SK-N-SH (cell line): ENCODE measurements at regions not wholly inside any gene's neighbourhood (a gene's known extent, or its start where the extent isn't known, plus 50 kb on each side); places are given as distances from the start of the nearest gene placed in this dataset.

Experiments used
- CTCF ChIA-PET: fragments of 300-600, 350-600 bp; formaldehyde crosslinking; extraction: SDS; loops from one replicate; lab custom pipeline; 2021; lab: Yijun Ruan, JAX
- POLR2A ChIA-PET: fragments of 350-600 bp; sonication (Branson Sonifier 250); formaldehyde crosslinking; extraction: SDS; loops from one replicate; lab custom pipeline; 2020; ENCODE audit warnings: antibody characterized with exemption, inconsistent platforms; lab: Yijun Ruan, JAX
- DNase-seq: peaks from one replicate; pipeline ENCODE4 v3.0.0; 2012
- H2AFZ ChIP-seq: fragments of 200-600 bp; sonication (generic); 2 replicates; pipeline ENCODE4 v1.8.1; 2016; ENCODE audit warnings: antibody characterized with exemption, mild to moderate bottlenecking, low read depth
- H3F3A ChIP-seq: fragments of 200-600 bp; sonication (generic); replicated peaks from 2 replicates; pipeline ENCODE3; 2016; ENCODE audit warnings: antibody characterized with exemption, mild to moderate bottlenecking; ENCODE audit not compliant: insufficient read depth
- H3K27ac ChIP-seq, 2 experiments: fragments of 200-500 bp in 1 of 2; fragments of 200-600 bp in 1 of 2; sonication (Bioruptor generic) in 1 of 2; sonication (generic), shearing (Covaris generic) in 1 of 2; 2 replicates each; pipeline versions ENCODE4 v1.5.1 to v1.6.1; 2014 to 2016; ENCODE audit warnings: low read depth in 2 of 2, inconsistent platforms in 1 of 2, low read length in 1 of 2, mild to moderate bottlenecking in 1 of 2, mixed read lengths in 1 of 2
- H3K27me3 ChIP-seq: fragments of 200-600 bp; sonication (generic), shearing (Covaris generic); 2 replicates; pipeline ENCODE4 v1.6.1; 2016; ENCODE audit warnings: mixed run types; ENCODE audit not compliant: insufficient read depth
- H3K36me3 ChIP-seq, 2 experiments: fragments of 200-500 bp in 1 of 2; fragments of 200-600 bp in 1 of 2; sonication (Bioruptor generic) in 1 of 2; sonication (generic) in 1 of 2; replicated peaks in 1 of 2; 2 replicates each; pipeline versions ENCODE3 to v1.5.1; 2014 to 2016; ENCODE audit warnings: low read length in 1 of 2, mild to moderate bottlenecking in 1 of 2; ENCODE audit not compliant: insufficient read depth in 2 of 2, control insufficient read depth in 1 of 2
- H3K4me1 ChIP-seq, 2 experiments: fragments of 200-500 bp in 1 of 2; fragments of 200-600 bp in 1 of 2; sonication (Bioruptor generic) in 1 of 2; sonication (generic), shearing (Covaris generic) in 1 of 2; 2 replicates each; pipeline versions ENCODE4 v1.5.1 to v1.6.1; 2014 to 2016; ENCODE audit warnings: low read depth in 1 of 2, low read length in 1 of 2, mixed run types in 1 of 2; ENCODE audit not compliant: insufficient read depth in 2 of 2, control insufficient read depth in 1 of 2
- H3K4me2 ChIP-seq: fragments of 200-600 bp; sonication (generic), shearing (Covaris generic); 2 replicates; pipeline ENCODE4 v1.6.1; 2017; ENCODE audit warnings: mixed run types
- H3K4me3 ChIP-seq, 2 experiments: fragments of 200-500 bp in 1 of 2; fragments of 200-600 bp in 1 of 2; sonication (Bioruptor generic) in 1 of 2; sonication (generic), shearing (Covaris generic) in 1 of 2; 2 replicates each; pipeline versions ENCODE4 v1.5.1 to v1.8.1; 2014 to 2016; ENCODE audit warnings: low read depth in 2 of 2, inconsistent platforms in 1 of 2, low read length in 1 of 2, mild to moderate bottlenecking in 1 of 2, mixed read lengths in 1 of 2, moderate library complexity in 1 of 2
- H3K79me2 ChIP-seq: fragments of 200-600 bp; sonication (generic); 2 replicates; pipeline ENCODE4 v1.8.1; 2017; ENCODE audit warnings: mild to moderate bottlenecking; ENCODE audit not compliant: insufficient read depth
- H3K9ac ChIP-seq: fragments of 200-600 bp; sonication (generic); 2 replicates; pipeline ENCODE4 v1.6.1; 2017; ENCODE audit warnings: mixed run types
- H3K9me2 ChIP-seq: fragments of 200-600 bp; sonication (generic); 2 replicates; pipeline ENCODE4 v1.6.1; 2017; ENCODE audit warnings: mixed run types
- H3K9me3 ChIP-seq: fragments of 200-600 bp; sonication (generic); 2 replicates; pipeline ENCODE4 v1.6.1; 2017; ENCODE audit warnings: mixed run types, mild to moderate bottlenecking, moderate library complexity
- H4K20me1 ChIP-seq: fragments of 200-600 bp; sonication (generic); 2 replicates; pipeline ENCODE4 v1.6.1; 2017; ENCODE audit warnings: mild to moderate bottlenecking, mixed run types; ENCODE audit not compliant: insufficient read depth
- CTCF ChIP-seq: fragments of 200-600 bp; sonication (generic); IDR thresholded peaks from 2 replicates; pipeline ENCODE4 v1.6.1; 2017; ENCODE audit warnings: antibody characterized with exemption, mild to moderate bottlenecking, moderate library complexity
- EP300 ChIP-seq, 2 experiments: IDR thresholded peaks; 2 replicates each; pipeline versions ENCODE4 v1.4.0 to v1.6.1; 2012; ENCODE audit warnings: borderline replicate concordance in 1 of 2, low read depth in 1 of 2, low read length in 1 of 2
- EZH2phosphoT487 ChIP-seq: fragments of 200-600 bp; sonication (generic); IDR thresholded peaks from 2 replicates; pipeline ENCODE4 v1.6.1; 2017; ENCODE audit warnings: low read depth, mixed run types, mild to moderate bottlenecking, antibody characterized with exemption, moderate library complexity, borderline replicate concordance
- FOSL2 ChIP-seq: IDR thresholded peaks from 2 replicates; pipeline ENCODE4 v1.4.0; 2012; ENCODE audit warnings: low read depth, mild to moderate bottlenecking, moderate library complexity, borderline replicate concordance
- FOXM1 ChIP-seq: IDR thresholded peaks from 2 replicates; pipeline ENCODE4 v1.4.0; 2012; ENCODE audit warnings: low read depth, mild to moderate bottlenecking
- GABPA ChIP-seq: IDR thresholded peaks from 2 replicates; pipeline ENCODE4 v1.4.0; 2012; ENCODE audit warnings: low read depth, mild to moderate bottlenecking
- NFIC ChIP-seq: IDR thresholded peaks from 2 replicates; pipeline ENCODE4 v1.4.0; 2012; ENCODE audit warnings: borderline replicate concordance
- NRF1 ChIP-seq: IDR thresholded peaks from 2 replicates; pipeline ENCODE4 v1.6.1; 2012; ENCODE audit warnings: low read depth, mild to moderate bottlenecking, low read length
- PBX3 ChIP-seq: IDR thresholded peaks from 2 replicates; pipeline ENCODE4; 2012
- POLR2AphosphoS5 ChIP-seq: IDR thresholded peaks from 2 replicates; pipeline ENCODE4 v1.6.1; 2012; ENCODE audit warnings: low read depth, low read length
- RAD21 ChIP-seq: IDR thresholded peaks from 2 replicates; pipeline ENCODE4 v1.6.1; 2012; ENCODE audit warnings: mild to moderate bottlenecking, low read length
- RCOR1 ChIP-seq: fragments of 150-350 bp; IDR thresholded peaks from 2 replicates; pipeline ENCODE4 v1.6.1; 2017; ENCODE audit warnings: antibody characterized with exemption, low read length
- REST ChIP-seq: IDR thresholded peaks from 2 replicates; pipeline ENCODE4 v1.6.1; 2012; ENCODE audit warnings: mild to moderate bottlenecking, low read depth, low read length, moderate library complexity
- RFX5 ChIP-seq: IDR thresholded peaks from 2 replicates; pipeline ENCODE4 v1.6.1; 2012; ENCODE audit warnings: mild to moderate bottlenecking, improper control_type of control experiment, low read length
- SMC3 ChIP-seq: IDR thresholded peaks from 2 replicates; pipeline ENCODE4 v1.6.1; 2012; ENCODE audit warnings: low read depth, low read length, improper control_type of control experiment
- TAF1 ChIP-seq: IDR thresholded peaks from 2 replicates; pipeline ENCODE4 v1.6.1; 2012; ENCODE audit warnings: low read depth, mild to moderate bottlenecking, low read length, moderate library complexity, borderline replicate concordance
- TCF12 ChIP-seq: IDR thresholded peaks from 2 replicates; pipeline ENCODE4 v1.4.0; 2012
- USF1 ChIP-seq: IDR thresholded peaks from 2 replicates; pipeline ENCODE4 v1.4.0; 2012; ENCODE audit warnings: low read depth, borderline replicate concordance
- YY1 ChIP-seq: IDR thresholded peaks from 2 replicates; pipeline ENCODE4 v1.4.0; 2012; ENCODE audit warnings: low read depth, mild to moderate bottlenecking
- ZBTB33 ChIP-seq: IDR thresholded peaks from 2 replicates; pipeline ENCODE4 v1.4.0; 2012; ENCODE audit warnings: low read depth, borderline replicate concordance
- WGBS: methylation state at CpG from one replicate; pipeline ENCODE4 v1.1.6; 2017; ENCODE audit warnings: low lambda C conversion rate; 5-methylcytosine and 5-hydroxymethylcytosine counted together

GRCh38 chr1:2962061-2962460 lies 59.2 kb upstream of the ACTRT2 start:
- no peaks in the 10 kb centered on the region for H3K4me1 ChIP-seq
- H3K79me2 ChIP-seq = no peaks in the 10 kb centered on the region
- H3K4me2 ChIP-seq = no peak overlapping the region
- POLR2A ChIA-PET = no interaction called here
- H3K4me3 ChIP-seq = no peak overlapping the region
- no peak overlapping the region for H2AFZ ChIP-seq
- no peaks in the 10 kb centered on the region for H3K36me3 ChIP-seq
- H3K9me3 ChIP-seq = no peaks in the 10 kb centered on the region; the same call in 1 of the 2 replicates
- no peaks in the 10 kb centered on the region for H3K27me3 ChIP-seq
- no peaks in the 10 kb centered on the region for H4K20me1 ChIP-seq
- H3F3A ChIP-seq = no peaks in the 10 kb centered on the region
- no peak for DNase-seq
- H3K9me2 ChIP-seq = no peaks in the 10 kb centered on the region
- TF ChIP-seq PBX3 (no peak), EZH2phosphoT487 (no peak), CTCF (no peak), YY1 (no peak), RCOR1 (no peak), FOSL2 (no peak), RAD21 (no peak), RFX5 (no peak), NFIC (no peak), FOXM1 (no peak), REST (no peak)
- TF ChIP-seq, all 33 proteins: peak for 0
- H3K27ac ChIP-seq = no peak overlapping the region
- WGBS = 8% methylated on average over 9 of the region's 11 CpGs
- CTCF ChIA-PET = no interaction called here
- no peak overlapping the region for H3K9ac ChIP-seq

- H3K4me3 ChIP-seq = no peak overlapping the region
- H3K4me2 ChIP-seq = no peak overlapping the region
- H3K27me3 ChIP-seq = no peaks in the 10 kb centered on the region
- no peaks in the 10 kb centered on the region for H3F3A ChIP-seq
- no peaks in the 10 kb centered on the region for H3K9me2 ChIP-seq
- no peaks in the 10 kb centered on the region for H3K79me2 ChIP-seq
- H3K4me1 ChIP-seq = no peaks in the 10 kb centered on the region
- POLR2A ChIA-PET = no interaction called here
- H3K36me3 ChIP-seq = no peaks in the 10 kb centered on the region
- no peak overlapping the region for H2AFZ ChIP-seq
- no peak for DNase-seq
- CTCF ChIA-PET = no interaction called here
- no peaks in the 10 kb centered on the region for H3K9me3 ChIP-seq
- no peaks in the 10 kb centered on the region for H4K20me1 ChIP-seq
- no peak overlapping the region for H3K9ac ChIP-seq
- H3K27ac ChIP-seq = no peak overlapping the region
- WGBS = 15% methylated on average over 7 of the region's 8 CpGs
- TF ChIP-seq EZH2phosphoT487 (no peak), GABPA (no peak), TAF1 (no peak), TCF12 (no peak), SMC3 (no peak), RAD21 (no peak), NRF1 (no peak), POLR2AphosphoS5 (no peak), USF1 (no peak), FOXM1 (no peak), YY1 (no peak), EP300 (IDR thresholded peaks at IDR 0.05; ENCODE audit: borderline replicate concordance in 1 of 2, low read depth in 1 of 2, low read length in 1 of 2) (no peak), RFX5 (no peak), ZBTB33 (no peak)
Measured at GRCh38 chr1:2962541-2962940, 58.7 kb upstream of the ACTRT2 start.
